HCT116 (cell line): ENCODE measurements at regions not wholly inside any gene's neighbourhood (a gene's known extent, or its start where the extent isn't known, plus 50 kb on each side); places are given as distances from the start of the nearest gene placed in this dataset.

ENCODE experiments used
- ATAC-seq: fragments of 200-7000 bp; cut with Tn5 transposase; 2 replicates; pipeline ENCODE4 v1.9.1; 2020; ENCODE audit warnings: mild to moderate bottlenecking, moderate library complexity
- BruUV-seq: library from RNA; stranded (reverse); fragments of 400-500 nt; replicated peaks from 2 replicates; lab custom pipeline; 2021; lab: Mats Ljungman, UMichigan
- CTCF ChIA-PET: fragments of 300-600 bp; sonication (Branson Sonifier 250); formaldehyde crosslinking; loops from one replicate; lab custom pipeline; 2021; ENCODE audit warnings: antibody characterized with exemption; lab: Charles Lee
- POLR2A ChIA-PET: fragments of 300-600, 350-600 bp; sonication (Branson Sonifier 250); formaldehyde crosslinking; loops from one replicate; lab custom pipeline; 2021; ENCODE audit warnings: antibody characterized with exemption; lab: Charles Lee
- RAD21 ChIA-PET, 2 experiments: fragments of 300-600 bp; sonication (Branson Sonifier 250); formaldehyde crosslinking; loops; one replicate each; lab custom pipeline; 2023; ENCODE audit warnings: low total read pairs in 2 of 2; ENCODE audit not compliant: uncharacterized antibody in 2 of 2, unreplicated experiment in 2 of 2, low non-redundant PET in 1 of 2; lab: Charles Lee
- DNase-seq: peaks from one replicate; pipeline ENCODE4 v3.0.0-alpha.2; 2010; ENCODE audit warnings: low read depth, low spot score
- H2AFZ ChIP-seq: fragments of 200-600 bp; shearing (Covaris generic), sonication (generic); 2 replicates; pipeline ENCODE4 v1.6.1; 2017; ENCODE audit warnings: low read depth, mixed run types, mixed read lengths, antibody characterized with exemption, low read length; ENCODE audit not compliant: poor library complexity, severe bottlenecking
- H3K27ac ChIP-seq: 2 replicates; pipeline ENCODE4 v1.5.1; 2012; ENCODE audit warnings: low read depth, low read length
- H3K27me3 ChIP-seq: fragments of 200-600 bp; sonication (generic); 2 replicates; pipeline ENCODE4 v1.6.1; 2016; ENCODE audit warnings: mixed run types, low read length, mixed read lengths; ENCODE audit not compliant: insufficient read depth
- H3K36me3 ChIP-seq, 2 experiments: fragments of 200-500 bp in 1 of 2; fragments of 200-600 bp in 1 of 2; sonication (Bioruptor generic) in 1 of 2; sonication (generic) in 1 of 2; 2 replicates each; pipeline versions ENCODE4 v1.5.1 to v1.6.1; 2014 to 2016; ENCODE audit warnings: low read length in 2 of 2, inconsistent platforms in 1 of 2, mixed read lengths in 1 of 2, mixed run types in 1 of 2; ENCODE audit not compliant: insufficient read depth in 2 of 2, control insufficient read depth in 1 of 2
- H3K4me1 ChIP-seq, 2 experiments: fragments of 200-600 bp in 1 of 2; sonication (generic) in 1 of 2; 2 replicates each; pipeline versions ENCODE4 v1.5.1 to v1.6.1; 2012 to 2017; ENCODE audit warnings: low read length in 2 of 2, inconsistent platforms in 1 of 2, mild to moderate bottlenecking in 1 of 2, mixed read lengths in 1 of 2, mixed run types in 1 of 2, moderate library complexity in 1 of 2; ENCODE audit not compliant: insufficient read depth in 2 of 2, control insufficient read depth in 1 of 2
- H3K4me2 ChIP-seq: fragments of 200-600 bp; sonication (generic); 2 replicates; pipeline ENCODE4 v1.6.1; 2017; ENCODE audit warnings: mixed run types, low read length, mixed read lengths
- H3K4me3 ChIP-seq, 2 experiments: fragments of 200-600 bp in 1 of 2; sonication (generic) in 1 of 2; replicated peaks in 1 of 2; 2 replicates each; pipeline ENCODE4 v1.5.1; 2011 to 2016; ENCODE audit warnings: low read length in 2 of 2, control low read depth in 1 of 2, low read depth in 1 of 2, mild to moderate bottlenecking in 1 of 2, mixed read lengths in 1 of 2, mixed run types in 1 of 2
- H3K79me2 ChIP-seq: fragments of 200-600 bp; sonication (generic); 2 replicates; pipeline ENCODE4 v1.6.1; 2017; ENCODE audit warnings: mild to moderate bottlenecking, mixed run types, low read length, moderate library complexity, mixed read lengths; ENCODE audit not compliant: insufficient read depth
- H3K9ac ChIP-seq: fragments of 200-600 bp; sonication (generic); 2 replicates; pipeline ENCODE4 v1.6.1; 2016; ENCODE audit warnings: low read length, mixed read lengths
- H3K9me2 ChIP-seq: fragments of 200-600 bp; sonication (generic), shearing (Covaris generic); 2 replicates; pipeline ENCODE4 v1.6.1; 2017; ENCODE audit warnings: mixed run types, mild to moderate bottlenecking, moderate library complexity; ENCODE audit not compliant: insufficient read depth
- H3K9me3 ChIP-seq, 2 experiments: fragments of 200-500 bp in 1 of 2; fragments of 200-600 bp in 1 of 2; sonication (Bioruptor generic) in 1 of 2; sonication (generic) in 1 of 2; 2 replicates each; pipeline ENCODE4 v1.6.1; 2014 to 2017; ENCODE audit warnings: low read length in 2 of 2, mixed read lengths in 2 of 2, inconsistent platforms in 1 of 2, low read depth in 1 of 2, mild to moderate bottlenecking in 1 of 2, mixed run types in 1 of 2, moderate library complexity in 1 of 2; ENCODE audit not compliant: control insufficient read depth in 1 of 2, insufficient read depth in 1 of 2
- H4K20me1 ChIP-seq: fragments of 200-600 bp; sonication (generic), shearing (Covaris generic); 2 replicates; pipeline ENCODE4 v1.6.1; 2017; ENCODE audit warnings: mixed run types, mild to moderate bottlenecking, moderate library complexity; ENCODE audit not compliant: insufficient read depth
- CBX3 ChIP-seq: IDR thresholded peaks from 2 replicates; pipeline ENCODE4 v1.6.1; 2012; ENCODE audit warnings: low read depth
- CEBPB ChIP-seq: IDR thresholded peaks from 2 replicates; pipeline ENCODE4 v1.6.1; 2012; ENCODE audit warnings: low read depth
- ELF1 ChIP-seq: IDR thresholded peaks from 2 replicates; pipeline ENCODE4 v1.6.1; 2012; ENCODE audit warnings: low read depth, borderline replicate concordance
- EZH2 ChIP-seq: fragments of 200-600 bp; sonication (generic); IDR thresholded peaks from 2 replicates; pipeline ENCODE4 v1.6.1; 2017; ENCODE audit warnings: antibody characterized with exemption, mixed run types
- EZH2phosphoT487 ChIP-seq: fragments of 200-600 bp; IDR thresholded peaks from 2 replicates; pipeline ENCODE4 v1.6.1; 2018; ENCODE audit warnings: antibody characterized with exemption, borderline replicate concordance
- FOSL1 ChIP-seq: IDR thresholded peaks from 2 replicates; pipeline ENCODE4 v1.6.1; 2012; ENCODE audit warnings: low read depth
- JUND ChIP-seq: IDR thresholded peaks from 2 replicates; pipeline ENCODE4 v1.6.1; 2012
- POLR2A ChIP-seq: IDR thresholded peaks from 2 replicates; pipeline ENCODE4 v1.7.0; 2011; ENCODE audit warnings: borderline replicate concordance; ENCODE audit not compliant: insufficient read depth, insufficient read length; ENCODE audit errors: extremely low read depth
- RAD21 ChIP-seq: IDR thresholded peaks from 2 replicates; pipeline ENCODE4 v1.6.1; 2012; ENCODE audit warnings: low read depth, mild to moderate bottlenecking
- SIN3A ChIP-seq: IDR thresholded peaks from 2 replicates; pipeline ENCODE4 v1.6.1; 2012; ENCODE audit warnings: low read depth
- SP1 ChIP-seq: IDR thresholded peaks from 2 replicates; pipeline ENCODE4 v1.6.1; 2012; ENCODE audit warnings: low read depth
- TCF7L2 ChIP-seq: IDR thresholded peaks from 2 replicates; pipeline ENCODE4 v1.7.0; 2011; ENCODE audit warnings: borderline replicate concordance, inconsistent platforms; ENCODE audit not compliant: insufficient read depth, insufficient read length; ENCODE audit errors: extremely low read depth
- YY1 ChIP-seq: IDR thresholded peaks from 2 replicates; pipeline ENCODE4 v1.6.1; 2011; ENCODE audit warnings: low read length, low read depth, moderate library complexity, mild to moderate bottlenecking; ENCODE audit not compliant: insufficient replicate concordance; ENCODE audit errors: extremely low read depth
- ZFX ChIP-seq: fragments of 450-650 bp; IDR thresholded peaks from 2 replicates; pipeline ENCODE4 v1.6.1; 2017
- ZNF274 ChIP-seq: fragments of 200-500 bp; sonication (Bioruptor generic); IDR thresholded peaks from 2 replicates; pipeline ENCODE4 v1.6.1; 2014; ENCODE audit warnings: mild to moderate bottlenecking, low read depth, low read length, inconsistent platforms
- intact Hi-C: fragments of 100-400 bp; cut with micrococcal nuclease; formaldehyde crosslinking; loops from 2 replicates; pipeline ENCODE4 v1.10.0; 2022
- TF ChIP-seq, protein P1 (sequence below): IDR thresholded peaks from 2 replicates; pipeline ENCODE4 v1.6.1; 2012
- TF ChIP-seq, protein P2 (sequence below): IDR thresholded peaks from 2 replicates; pipeline ENCODE4 v1.6.1; 2011; ENCODE audit warnings: mild to moderate bottlenecking, low read length, moderate library complexity; ENCODE audit not compliant: insufficient replicate concordance; ENCODE audit errors: extremely low read depth

DNA sequence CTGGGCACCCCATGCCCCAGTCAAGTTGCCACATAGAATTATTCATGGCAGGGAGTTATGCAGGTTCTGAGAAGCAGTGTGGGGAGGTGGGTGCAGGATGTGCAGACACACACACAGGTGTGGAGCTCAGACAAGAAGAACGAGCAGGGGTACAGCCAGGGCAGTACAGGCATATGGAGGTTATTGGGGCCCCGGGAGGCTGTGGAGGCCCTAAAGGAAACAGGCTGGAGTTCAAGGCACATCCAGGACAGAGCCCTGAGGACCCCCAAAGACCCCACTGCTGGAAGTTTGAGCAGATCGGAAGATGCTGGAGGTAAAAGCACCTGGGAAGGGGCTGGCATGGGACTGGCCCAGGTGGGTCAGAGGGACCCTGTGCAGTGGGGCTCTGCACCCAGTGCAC is 171.3 kb downstream of the PSMG1 start:
- ATAC-seq (no peak), DNase-seq (no peak)
- Histone ChIP-seq H3K9ac (no peak overlapping the region), H3K9me3 (no peaks in the 10 kb centered on the region), H3K79me2 (no peaks in the 10 kb centered on the region), H3K4me3 (no peak overlapping the region), H3K4me1 (peaks cover 2 to 5% of the 10 kb centered on the region in 2 experiments; a peak in 2 of 4 replicates), H3K4me2 (no peak overlapping the region), H2AFZ (no peak overlapping the region), H3K36me3 (no peaks in the 10 kb centered on the region), H3K27ac (no peak overlapping the region), H3K27me3 (no peaks in the 10 kb centered on the region), H4K20me1 (no peaks in the 10 kb centered on the region), H3K9me2 (no peaks in the 10 kb centered on the region)
- no peak for TF ChIP-seq FOSL1
- TF ChIP-seq SP1 = no peak
- no peak for TF ChIP-seq POLR2A
- no peak for TF ChIP-seq EZH2phosphoT487
- no peak for TF ChIP-seq CEBPB
- POLR2A ChIA-PET = no interaction called here
- RAD21 ChIA-PET = no interaction called here
- BruUV-seq = no TSS peak
- intact Hi-C loops = no loop called here
- CTCF ChIA-PET = no interaction called here

DNA sequence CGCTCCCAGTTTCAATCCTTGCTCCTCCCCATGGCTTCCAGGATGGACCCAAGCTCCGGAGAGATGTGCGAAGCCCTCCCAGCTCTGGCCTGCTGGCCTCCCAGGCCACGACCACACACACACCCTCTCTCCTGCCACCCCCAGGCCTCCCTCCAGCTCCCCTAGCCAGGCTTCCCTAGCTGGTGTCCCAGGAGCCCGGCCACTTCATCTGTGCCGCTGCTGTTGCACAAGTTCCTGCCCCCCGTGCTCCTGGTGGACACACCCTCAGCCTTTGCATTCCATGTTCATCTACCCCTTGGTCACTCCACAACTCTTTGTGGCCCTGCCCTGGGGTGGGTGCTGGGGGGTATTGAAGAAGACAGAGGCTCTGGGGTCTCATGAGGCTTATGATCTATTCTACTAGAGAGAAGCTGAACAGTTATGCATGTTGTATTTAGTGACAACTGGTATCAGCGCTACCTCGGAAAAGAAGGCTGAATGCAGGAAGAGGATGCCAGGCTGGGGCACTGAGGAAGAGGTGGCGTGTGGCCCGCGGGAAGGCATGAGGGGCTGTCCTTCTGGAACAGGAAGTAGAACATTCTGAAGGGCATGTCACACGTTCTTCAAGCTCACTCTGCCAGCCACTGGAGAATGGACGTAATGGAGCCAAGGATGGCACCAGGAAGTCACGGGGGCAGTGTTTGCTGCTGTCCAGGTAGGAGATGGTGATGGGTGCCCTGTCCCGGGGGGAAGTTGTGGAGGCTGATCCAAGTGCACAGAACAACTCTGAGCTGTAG is 172.4 kb downstream of the PSMG1 start:
- H3K9ac ChIP-seq = no peak overlapping the region
- intact Hi-C loops = no loop called here
- H3K27ac ChIP-seq = no peak overlapping the region
- DNase-seq (no peak), ATAC-seq (no peak)
- peaks cover 0 to 2% of the 10 kb centered on the region in 2 experiments; a peak in 1 of 4 replicates for H3K4me1 ChIP-seq
- H3K4me3 ChIP-seq = no peak overlapping the region
- H4K20me1 ChIP-seq = no peaks in the 10 kb centered on the region
- no peaks in the 10 kb centered on the region for H3K27me3 ChIP-seq
- no peaks in the 10 kb centered on the region for H3K9me2 ChIP-seq
- BruUV-seq = no TSS peak
- H3K79me2 ChIP-seq = no peaks in the 10 kb centered on the region
- RAD21 ChIA-PET = no interaction called here
- H3K9me3 ChIP-seq = no peaks in the 10 kb centered on the region
- H3K4me2 ChIP-seq = no peak overlapping the region
- H2AFZ ChIP-seq = no peak overlapping the region
- no peaks in the 10 kb centered on the region for H3K36me3 ChIP-seq
- POLR2A ChIA-PET = no interaction called here
- CTCF ChIA-PET = no interaction called here
- TF ChIP-seq RAD21 = no peak
- no peak for TF ChIP-seq FOSL1
- TF ChIP-seq ZNF274 = no peak
- TF ChIP-seq YY1 = no peak
- TF ChIP-seq ELF1 = no peak
- TF ChIP-seq ZFX = no peak
- TF ChIP-seq, protein P1, sequence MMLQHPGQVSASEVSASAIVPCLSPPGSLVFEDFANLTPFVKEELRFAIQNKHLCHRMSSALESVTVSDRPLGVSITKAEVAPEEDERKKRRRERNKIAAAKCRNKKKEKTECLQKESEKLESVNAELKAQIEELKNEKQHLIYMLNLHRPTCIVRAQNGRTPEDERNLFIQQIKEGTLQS = no peak
- TF ChIP-seq CBX3 = no peak
- no peak for TF ChIP-seq JUND
- TF ChIP-seq, protein P2, sequence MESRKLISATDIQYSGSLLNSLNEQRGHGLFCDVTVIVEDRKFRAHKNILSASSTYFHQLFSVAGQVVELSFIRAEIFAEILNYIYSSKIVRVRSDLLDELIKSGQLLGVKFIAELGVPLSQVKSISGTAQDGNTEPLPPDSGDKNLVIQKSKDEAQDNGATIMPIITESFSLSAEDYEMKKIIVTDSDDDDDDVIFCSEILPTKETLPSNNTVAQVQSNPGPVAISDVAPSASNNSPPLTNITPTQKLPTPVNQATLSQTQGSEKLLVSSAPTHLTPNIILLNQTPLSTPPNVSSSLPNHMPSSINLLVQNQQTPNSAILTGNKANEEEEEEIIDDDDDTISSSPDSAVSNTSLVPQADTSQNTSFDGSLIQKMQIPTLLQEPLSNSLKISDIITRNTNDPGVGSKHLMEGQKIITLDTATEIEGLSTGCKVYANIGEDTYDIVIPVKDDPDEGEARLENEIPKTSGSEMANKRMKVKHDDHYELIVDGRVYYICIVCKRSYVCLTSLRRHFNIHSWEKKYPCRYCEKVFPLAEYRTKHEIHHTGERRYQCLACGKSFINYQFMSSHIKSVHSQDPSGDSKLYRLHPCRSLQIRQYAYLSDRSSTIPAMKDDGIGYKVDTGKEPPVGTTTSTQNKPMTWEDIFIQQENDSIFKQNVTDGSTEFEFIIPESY = no peak
- TF ChIP-seq CEBPB = no peak
- no peak for TF ChIP-seq EZH2
- TF ChIP-seq POLR2A = no peak
- TF ChIP-seq EZH2phosphoT487 = no peak
- TF ChIP-seq SIN3A = no peak
- no peak for TF ChIP-seq TCF7L2
